ENCODE measurements at regions not wholly inside any gene's neighbourhood (a gene's known extent, or its start where the extent isn't known, plus 50 kb on each side); places are given as distances from the start of the nearest gene placed in this dataset.

DNA sequence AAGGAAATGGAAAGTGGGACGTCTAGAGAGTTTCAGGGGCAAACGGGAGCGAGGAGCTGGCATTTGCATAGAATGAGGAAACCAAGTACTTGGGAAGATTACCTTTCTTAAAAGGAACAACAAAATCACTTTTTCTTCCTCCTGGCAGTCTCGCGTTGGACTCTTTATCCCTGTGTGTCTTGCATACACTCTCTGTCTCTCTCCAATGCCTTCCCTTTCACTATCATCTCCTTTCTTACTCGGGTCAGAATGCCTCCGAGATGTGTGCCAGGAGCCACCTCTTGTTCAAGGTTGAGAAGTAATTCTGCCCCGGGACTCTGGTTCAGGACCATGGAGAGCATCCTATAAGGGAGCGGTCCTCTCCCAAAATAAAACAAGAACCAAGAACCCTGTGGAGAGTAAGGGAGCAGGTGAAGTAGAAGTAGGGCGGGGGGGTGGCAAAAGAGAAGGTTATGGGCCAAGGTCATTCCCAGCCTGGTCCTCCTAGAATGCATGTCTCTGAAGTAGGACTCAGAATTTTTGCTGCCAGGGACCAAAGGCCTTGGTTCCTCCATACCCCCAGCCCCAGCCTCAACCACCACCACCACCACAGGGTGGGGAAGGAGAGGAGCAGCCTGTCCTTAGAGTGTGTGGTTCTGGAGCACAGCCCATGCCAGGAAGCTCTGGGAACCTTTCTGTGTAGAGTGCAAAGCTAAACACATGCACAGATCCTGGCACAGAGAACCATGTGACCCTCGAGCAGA lies 72.1 kb upstream of the ARAP3 start (continued):
- TF ChIP-seq BACH1 (IDR thresholded peaks at IDR 0.05; ENCODE audit: low read length), result no peak
- no peak for TF ChIP-seq MAFK (IDR thresholded peaks at IDR 0.05; ENCODE audit: low read depth, low read length)
- no peak for TF ChIP-seq EZH2 (IDR thresholded peaks at IDR 0.05; ENCODE audit: low read depth, low read length, severe bottlenecking)
- peak; percentile 7 to 71; a peak in 2 of 4 replicates for TF ChIP-seq HDAC2 (IDR thresholded peaks at IDR 0.05; ENCODE audit: borderline replicate concordance in 1 of 2, low read depth in 2 of 2, low read length in 2 of 2)
- TF ChIP-seq CREB1 (IDR thresholded peaks at IDR 0.05), result no peak
- no peak for TF ChIP-seq ZNF274 (IDR thresholded peaks at IDR 0.05; ENCODE audit: borderline replicate concordance, extremely low read depth, low read length)
- TF ChIP-seq, protein P1, sequence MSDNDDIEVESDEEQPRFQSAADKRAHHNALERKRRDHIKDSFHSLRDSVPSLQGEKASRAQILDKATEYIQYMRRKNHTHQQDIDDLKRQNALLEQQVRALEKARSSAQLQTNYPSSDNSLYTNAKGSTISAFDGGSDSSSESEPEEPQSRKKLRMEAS (IDR thresholded peaks at IDR 0.05), result no peak
- no peak for TF ChIP-seq SRF (IDR thresholded peaks at IDR 0.05; ENCODE audit: low read depth, low read length)
- no peak for TF ChIP-seq RNF2 (IDR thresholded peaks at IDR 0.05; ENCODE audit: borderline replicate concordance, low read depth, low read length, missing control alignments, poor library complexity, severe bottlenecking)
- TF ChIP-seq JUN (IDR thresholded peaks at IDR 0.05; ENCODE audit: low read depth, low read length), result no peak
- no peak for TF ChIP-seq PHF8 (conservative IDR thresholded peaks at IDR 0.05; ENCODE audit: low read depth, low read length)
- no peak for TF ChIP-seq CEBPB (IDR thresholded peaks at IDR 0.05; ENCODE audit: low read depth, low read length)
- no peak for TF ChIP-seq TAF1 (IDR thresholded peaks at IDR 0.05; ENCODE audit: low read depth, low read length)
- TF ChIP-seq SIN3A (conservative IDR thresholded peaks at IDR 0.05 in 1 of 2, IDR thresholded peaks at IDR 0.05 in 1 of 2; ENCODE audit: low read depth in 1 of 2, low read length in 2 of 2), result peak; percentile 94
- no peak for TF ChIP-seq POU5F1 (IDR thresholded peaks at IDR 0.05; ENCODE audit: low read depth, low read length)
- no peak for TF ChIP-seq TBP (IDR thresholded peaks at IDR 0.05; ENCODE audit: low read depth, low read length)
- no peak for TF ChIP-seq ATF2 (IDR thresholded peaks at IDR 0.05; ENCODE audit: low read length)
- TF ChIP-seq TEAD4 (IDR thresholded peaks at IDR 0.05; ENCODE audit: low read depth, low read length), result no peak
- no peak for TF ChIP-seq KDM4A (IDR thresholded peaks at IDR 0.05; ENCODE audit: low read depth, low read length, severe bottlenecking)
- no peak for TF ChIP-seq GABPA (IDR thresholded peaks at IDR 0.05; ENCODE audit: borderline replicate concordance, insufficient read depth, low read length)
- TF ChIP-seq BRCA1 (IDR thresholded peaks at IDR 0.05; ENCODE audit: low read depth, low read length), result no peak
- TF ChIP-seq HDAC6 (IDR thresholded peaks at IDR 0.05; ENCODE audit: low read depth, low read length), result no peak
- no peak for TF ChIP-seq CHD2 (IDR thresholded peaks at IDR 0.05; ENCODE audit: low read length)

All from H1 (cell line).